ENCODE measurements at regions not wholly inside any gene's neighbourhood (a gene's known extent, or its start where the extent isn't known, plus 50 kb on each side); places are given as distances from the start of the nearest gene placed in this dataset.

DNA sequence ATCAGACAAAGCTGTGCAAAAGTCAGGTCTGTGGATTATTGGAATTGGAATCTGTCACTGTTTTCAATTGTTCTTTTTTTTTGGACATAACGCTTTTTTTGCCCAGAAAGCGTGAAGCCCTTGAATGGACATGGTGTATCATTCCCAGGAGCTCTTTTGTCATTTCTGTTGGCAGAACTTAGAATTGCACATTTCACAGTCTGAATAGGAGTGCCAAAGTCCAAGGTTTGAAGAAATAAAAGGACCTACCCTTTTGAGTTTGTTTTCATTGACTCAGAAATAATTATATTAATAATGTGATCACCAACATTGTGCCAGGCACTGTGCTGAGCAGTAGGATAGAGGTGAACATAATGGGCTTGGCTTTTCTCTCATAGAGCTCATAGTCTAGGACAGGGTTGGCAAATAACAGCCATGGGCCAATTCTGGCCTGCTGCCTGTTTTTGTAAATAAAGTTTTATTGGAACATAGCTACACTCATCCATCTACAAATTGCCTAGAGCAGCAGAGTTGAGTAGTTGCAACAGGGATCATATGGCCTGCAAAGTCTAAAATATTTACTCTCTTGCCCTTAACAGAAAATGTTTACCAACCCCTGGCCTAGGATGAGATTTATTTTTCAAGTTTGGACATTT, 62.6 kb upstream of the ATXN1 start:
- Histone ChIP-seq H3K9ac (ENCODE audit: low read depth, low read length) (no peak overlapping the region), H3K9me3 (ENCODE audit: insufficient read depth, low read length, severe bottlenecking) (no peaks in the 10 kb centered on the region), H3K27ac (ENCODE audit: low read length) (no peak overlapping the region), H3K27me3 (ENCODE audit: insufficient read depth, low read length, poor library complexity) (peaks cover 3% of the 10 kb centered on the region), H3K36me3 (ENCODE audit: insufficient read depth, low read length) (no peaks in the 10 kb centered on the region), H3K79me2 (ENCODE audit: insufficient read depth, low read length) (no peaks in the 10 kb centered on the region), H3K4me2 (ENCODE audit: insufficient read depth, low read length) (no peak overlapping the region), H4K20me1 (ENCODE audit: insufficient read depth, low read length) (no peaks in the 10 kb centered on the region), H2AFZ (ENCODE audit: low read depth, low read length) (no peak overlapping the region), H3K4me3 (ENCODE audit: low read depth in 1 of 2, low read length in 2 of 2) (no peak overlapping the region), H3K4me1 (ENCODE audit: insufficient read depth, low read length) (no peaks in the 10 kb centered on the region)
- ATAC-seq (ENCODE audit: insufficient read depth, low read depth) (no peak), DNase-seq (no peak)
- TF ChIP-seq, protein P1, sequence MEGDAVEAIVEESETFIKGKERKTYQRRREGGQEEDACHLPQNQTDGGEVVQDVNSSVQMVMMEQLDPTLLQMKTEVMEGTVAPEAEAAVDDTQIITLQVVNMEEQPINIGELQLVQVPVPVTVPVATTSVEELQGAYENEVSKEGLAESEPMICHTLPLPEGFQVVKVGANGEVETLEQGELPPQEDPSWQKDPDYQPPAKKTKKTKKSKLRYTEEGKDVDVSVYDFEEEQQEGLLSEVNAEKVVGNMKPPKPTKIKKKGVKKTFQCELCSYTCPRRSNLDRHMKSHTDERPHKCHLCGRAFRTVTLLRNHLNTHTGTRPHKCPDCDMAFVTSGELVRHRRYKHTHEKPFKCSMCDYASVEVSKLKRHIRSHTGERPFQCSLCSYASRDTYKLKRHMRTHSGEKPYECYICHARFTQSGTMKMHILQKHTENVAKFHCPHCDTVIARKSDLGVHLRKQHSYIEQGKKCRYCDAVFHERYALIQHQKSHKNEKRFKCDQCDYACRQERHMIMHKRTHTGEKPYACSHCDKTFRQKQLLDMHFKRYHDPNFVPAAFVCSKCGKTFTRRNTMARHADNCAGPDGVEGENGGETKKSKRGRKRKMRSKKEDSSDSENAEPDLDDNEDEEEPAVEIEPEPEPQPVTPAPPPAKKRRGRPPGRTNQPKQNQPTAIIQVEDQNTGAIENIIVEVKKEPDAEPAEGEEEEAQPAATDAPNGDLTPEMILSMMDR (IDR thresholded peaks at IDR 0.05; ENCODE audit: borderline replicate concordance, extremely low read depth, low read length, poor library complexity, severe bottlenecking) = no peak
- TF ChIP-seq EZH2 (IDR thresholded peaks at IDR 0.05; ENCODE audit: borderline replicate concordance, low read depth, low read length, severe bottlenecking) = no peak

DNA sequence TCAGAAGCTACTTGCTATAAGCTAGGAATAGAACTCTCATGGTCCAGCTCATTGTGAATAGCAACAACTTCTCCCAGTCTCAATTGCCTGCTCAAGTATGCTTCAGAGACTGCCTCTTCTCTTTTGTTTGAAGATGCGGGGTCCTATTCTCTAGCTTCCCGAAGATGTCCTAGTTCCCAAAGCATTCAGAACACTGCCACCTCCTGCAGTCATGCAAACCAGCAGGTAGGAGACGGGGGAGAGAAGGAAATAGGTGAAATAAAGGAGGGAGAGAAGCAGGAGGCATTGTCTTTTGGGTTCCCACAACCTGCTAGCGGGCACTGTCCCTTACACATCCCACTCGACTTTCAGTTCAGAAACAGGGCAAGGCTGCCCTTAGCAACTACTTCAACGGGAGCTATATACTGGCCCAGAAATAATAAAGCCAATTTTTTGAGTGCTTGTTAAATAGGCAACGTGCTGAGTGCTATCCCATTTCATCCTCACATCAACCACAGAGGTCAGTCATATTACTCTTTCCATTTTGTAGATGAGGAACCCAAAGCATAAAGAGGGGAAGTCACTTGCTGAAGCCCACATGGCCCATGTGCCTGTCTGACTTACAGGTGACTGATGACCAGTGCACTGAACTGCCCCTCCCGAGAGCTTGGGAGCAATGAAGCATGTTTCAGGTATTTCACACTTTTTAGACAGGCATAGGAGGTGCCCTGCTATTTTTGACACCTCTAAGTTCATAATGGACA, 61.9 kb upstream of the ATXN1 start:
- Histone ChIP-seq H3K27me3 (ENCODE audit: insufficient read depth, low read length, poor library complexity) (peaks cover 3% of the 10 kb centered on the region), H3K36me3 (ENCODE audit: insufficient read depth, low read length) (no peaks in the 10 kb centered on the region), H3K9ac (ENCODE audit: low read depth, low read length) (no peak overlapping the region), H3K4me1 (ENCODE audit: insufficient read depth, low read length) (no peaks in the 10 kb centered on the region), H2AFZ (ENCODE audit: low read depth, low read length) (no peak overlapping the region), H3K4me3 (ENCODE audit: low read depth in 1 of 2, low read length in 2 of 2) (no peak overlapping the region), H3K4me2 (ENCODE audit: insufficient read depth, low read length) (no peak overlapping the region), H4K20me1 (ENCODE audit: insufficient read depth, low read length) (no peaks in the 10 kb centered on the region), H3K27ac (ENCODE audit: low read length) (no peak overlapping the region), H3K79me2 (ENCODE audit: insufficient read depth, low read length) (no peaks in the 10 kb centered on the region), H3K9me3 (ENCODE audit: insufficient read depth, low read length, severe bottlenecking) (no peaks in the 10 kb centered on the region)
- DNase-seq (no peak), ATAC-seq (ENCODE audit: insufficient read depth, low read depth) (no peak)
- no peak for TF ChIP-seq EZH2 (IDR thresholded peaks at IDR 0.05; ENCODE audit: borderline replicate concordance, low read depth, low read length, severe bottlenecking)
- TF ChIP-seq, protein P1 (IDR thresholded peaks at IDR 0.05; ENCODE audit: borderline replicate concordance, extremely low read depth, low read length, poor library complexity, severe bottlenecking) = no peak

DNA sequence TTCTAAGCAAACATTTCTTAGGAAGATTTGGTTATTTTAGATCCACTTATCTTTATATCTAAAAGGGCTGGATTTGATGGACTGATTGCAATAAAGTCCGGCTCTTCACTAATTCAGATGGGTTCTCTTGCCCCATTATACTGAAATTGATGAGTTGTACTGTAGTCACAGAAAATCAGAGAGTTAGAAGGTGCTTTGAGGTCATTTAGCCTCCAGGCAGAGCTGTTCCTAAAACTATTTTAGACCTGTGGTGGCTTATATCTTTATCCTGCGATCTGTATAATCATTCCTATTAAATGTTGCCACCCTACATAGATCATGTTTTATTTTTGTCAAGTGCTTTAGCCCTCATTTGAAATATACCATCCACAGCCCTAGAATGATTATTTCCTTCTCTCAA, 61.3 kb upstream of the ATXN1 start:
- Histone ChIP-seq H2AFZ (ENCODE audit: low read depth, low read length) (no peak overlapping the region), H4K20me1 (ENCODE audit: insufficient read depth, low read length) (no peaks in the 10 kb centered on the region), H3K27ac (ENCODE audit: low read length) (no peak overlapping the region), H3K27me3 (ENCODE audit: insufficient read depth, low read length, poor library complexity) (peaks cover 3% of the 10 kb centered on the region), H3K9ac (ENCODE audit: low read depth, low read length) (no peak overlapping the region), H3K9me3 (ENCODE audit: insufficient read depth, low read length, severe bottlenecking) (no peaks in the 10 kb centered on the region), H3K79me2 (ENCODE audit: insufficient read depth, low read length) (no peaks in the 10 kb centered on the region), H3K4me2 (ENCODE audit: insufficient read depth, low read length) (no peak overlapping the region), H3K4me3 (ENCODE audit: low read depth in 1 of 2, low read length in 2 of 2) (no peak overlapping the region), H3K4me1 (ENCODE audit: insufficient read depth, low read length) (no peaks in the 10 kb centered on the region), H3K36me3 (ENCODE audit: insufficient read depth, low read length) (no peaks in the 10 kb centered on the region)
- ATAC-seq (ENCODE audit: insufficient read depth, low read depth) (no peak), DNase-seq (no peak)
- TF ChIP-seq, protein P1 (IDR thresholded peaks at IDR 0.05; ENCODE audit: borderline replicate concordance, extremely low read depth, low read length, poor library complexity, severe bottlenecking) = no peak
- no peak for TF ChIP-seq EZH2 (IDR thresholded peaks at IDR 0.05; ENCODE audit: borderline replicate concordance, low read depth, low read length, severe bottlenecking)
